Activated naive CD8-positive, alpha-beta T cell treated with anti-CD3 and anti-CD28 coated beads, Interleukin-2, amount 10 ng/mL, durations not matched to agents 7 days and 5 days (primary cell): ENCODE measurements at regions not wholly inside any gene's neighbourhood (a gene's known extent, or its start where the extent isn't known, plus 50 kb on each side); places are given as distances from the start of the nearest gene placed in this dataset.

Experiments used
- ATAC-seq: fragments of 150-1000 bp; cut with Tn5 transposase; one replicate; pipeline ENCODE4 v1.10.0; 2021; ENCODE audit warnings: low read depth, moderate library complexity
- POLR2A ChIA-PET: fragments of 350-600 bp; sonication (Branson Sonifier 250); formaldehyde crosslinking; loops from one replicate; lab custom pipeline; 2021; ENCODE audit warnings: antibody characterized with exemption; lab: Charles Lee
- DNase-seq: peaks from one replicate; pipeline ENCODE4 v3.0.0; 2021
- H3K27ac Mint-ChIP-seq: one replicate; pipeline ENCODE4 v1.8.0; 2022; ENCODE audit warnings: mild to moderate bottlenecking, mixed read lengths
- H3K27me3 Mint-ChIP-seq: one replicate; pipeline ENCODE4 v1.8.0; 2022; ENCODE audit warnings: mild to moderate bottlenecking, moderate library complexity, mixed read lengths
- H3K36me3 Mint-ChIP-seq: one replicate; pipeline ENCODE4 v1.8.0; 2021; ENCODE audit warnings: mild to moderate bottlenecking, mixed read lengths
- H3K4me1 Mint-ChIP-seq: one replicate; pipeline ENCODE4 v1.8.0; 2021; ENCODE audit warnings: mixed read lengths
- H3K4me3 Mint-ChIP-seq: one replicate; pipeline ENCODE4 v1.8.0; 2022; ENCODE audit warnings: mild to moderate bottlenecking, moderate library complexity, mixed read lengths
- H3K9me3 Mint-ChIP-seq: one replicate; pipeline ENCODE4 v1.8.0; 2021; ENCODE audit warnings: mixed read lengths

GRCh38 chr7:119102291-119102690 lies 877.8 kb downstream of the ANKRD7 start:
- Mint-ChIP-seq H3K36me3 (no peaks in the 10 kb centered on the region), H3K4me1 (no peaks in the 10 kb centered on the region), H3K27ac (no peak overlapping the region), H3K27me3 (no peaks in the 10 kb centered on the region), H3K4me3 (no peak overlapping the region), H3K9me3 (no peaks in the 10 kb centered on the region)
- ATAC-seq (no peak), DNase-seq (no peak)
- POLR2A ChIA-PET: no interaction called here

GRCh38 chr7:119105381-119105780 lies 880.9 kb downstream of the ANKRD7 start:
- Mint-ChIP-seq H3K27ac (no peak overlapping the region), H3K4me1 (no peaks in the 10 kb centered on the region), H3K4me3 (no peak overlapping the region), H3K9me3 (peaks cover 3% of the 10 kb centered on the region), H3K27me3 (no peaks in the 10 kb centered on the region), H3K36me3 (no peaks in the 10 kb centered on the region)
- ATAC-seq: no peak
- POLR2A ChIA-PET: no interaction called here
- DNase-seq: no peak

- Mint-ChIP-seq H3K4me3 (no peak overlapping the region), H3K4me1 (no peaks in the 10 kb centered on the region), H3K36me3 (no peaks in the 10 kb centered on the region), H3K27ac (no peak overlapping the region), H3K27me3 (no peaks in the 10 kb centered on the region), H3K9me3 (no peaks in the 10 kb centered on the region)
- POLR2A ChIA-PET: no interaction called here
- ATAC-seq (no peak), DNase-seq (no peak)
These were observed 898.8 kb downstream of the ANKRD7 start for GRCh38 chr7:119123326-119123725.

DNA sequence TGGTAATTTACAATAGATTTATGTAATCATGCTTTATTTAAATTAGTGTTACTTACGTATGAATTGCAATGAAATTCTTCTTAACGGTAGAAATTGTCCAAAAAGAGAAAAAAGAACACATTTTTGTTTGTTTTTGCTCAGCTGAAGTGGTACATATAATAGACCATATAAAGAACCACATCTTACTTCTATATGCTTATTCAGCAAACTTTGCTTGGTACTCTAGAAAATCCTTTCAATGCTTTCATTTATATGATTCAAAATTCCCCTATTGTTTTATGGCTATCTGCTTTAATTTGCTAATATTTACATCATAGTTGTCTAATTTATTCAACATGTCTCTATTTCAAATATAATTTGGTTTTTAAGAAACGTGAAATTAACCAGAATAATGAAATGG lies 903.2 kb downstream of the ANKRD7 start:
- ATAC-seq (no peak), DNase-seq (no peak)
- POLR2A ChIA-PET: no interaction called here
- no peaks in the 10 kb centered on the region for H3K36me3 Mint-ChIP-seq
- no peaks in the 10 kb centered on the region for H3K4me1 Mint-ChIP-seq
- H3K4me3 Mint-ChIP-seq: no peak overlapping the region
- H3K9me3 Mint-ChIP-seq: no peaks in the 10 kb centered on the region
- H3K27me3 Mint-ChIP-seq: no peaks in the 10 kb centered on the region
- no peak overlapping the region for H3K27ac Mint-ChIP-seq

DNA sequence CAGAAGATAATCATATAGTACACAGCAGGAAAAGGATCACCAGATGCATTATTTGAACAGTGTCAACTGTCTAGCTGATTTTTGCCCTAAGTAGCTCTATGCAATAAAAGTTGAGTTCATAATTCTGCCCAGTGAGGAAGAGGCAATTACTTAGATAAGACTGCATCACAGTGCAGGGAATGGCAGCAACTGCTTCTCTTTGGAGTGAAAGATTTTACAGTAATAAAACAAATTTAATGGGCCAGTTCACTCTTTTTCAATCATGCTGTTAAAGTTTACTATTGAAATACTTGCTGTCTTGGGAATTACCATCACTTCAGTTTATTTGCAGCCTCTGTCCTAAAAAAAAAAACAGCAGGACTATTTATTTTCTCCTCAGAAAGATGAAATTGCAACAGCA lies 907.9 kb downstream of the ANKRD7 start:
- H3K36me3 Mint-ChIP-seq: no peaks in the 10 kb centered on the region
- POLR2A ChIA-PET: no interaction called here
- no peaks in the 10 kb centered on the region for H3K9me3 Mint-ChIP-seq
- DNase-seq (no peak), ATAC-seq (no peak)
- no peak overlapping the region for H3K27ac Mint-ChIP-seq
- no peaks in the 10 kb centered on the region for H3K4me1 Mint-ChIP-seq
- no peaks in the 10 kb centered on the region for H3K27me3 Mint-ChIP-seq
- H3K4me3 Mint-ChIP-seq: no peak overlapping the region

DNA sequence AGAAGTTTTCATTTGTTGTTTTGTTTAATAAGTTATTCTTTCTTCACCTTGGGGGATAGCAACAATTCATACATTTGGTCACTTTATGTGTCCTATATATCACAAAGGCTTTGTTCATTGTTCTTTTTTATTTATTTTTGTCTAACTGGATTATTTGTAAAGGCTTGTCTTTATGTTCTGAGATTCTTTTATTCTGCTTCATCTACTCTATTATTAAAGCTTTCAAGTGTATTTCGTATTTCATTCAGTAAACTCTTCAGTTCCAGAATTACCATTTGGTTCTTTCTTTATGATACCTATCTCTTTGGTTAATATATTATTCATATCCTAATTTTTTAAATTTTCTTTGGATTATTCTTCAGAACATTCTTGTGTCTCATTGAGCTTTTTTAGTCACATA lies 942.9 kb downstream of the ANKRD7 start:
- no peaks in the 10 kb centered on the region for H3K4me1 Mint-ChIP-seq
- no peak for DNase-seq
- H3K27ac Mint-ChIP-seq: no peak overlapping the region
- peaks cover 11% of the 10 kb centered on the region for H3K9me3 Mint-ChIP-seq
- H3K4me3 Mint-ChIP-seq: no peak overlapping the region
- no peaks in the 10 kb centered on the region for H3K36me3 Mint-ChIP-seq
- H3K27me3 Mint-ChIP-seq: no peaks in the 10 kb centered on the region
- POLR2A ChIA-PET: no interaction called here
- no peak for ATAC-seq

GRCh38 chr7:119172043-119172442 lies 947.5 kb downstream of the ANKRD7 start:
- Mint-ChIP-seq H3K27me3 (no peaks in the 10 kb centered on the region), H3K4me1 (no peaks in the 10 kb centered on the region), H3K36me3 (no peaks in the 10 kb centered on the region), H3K9me3 (peaks cover 7% of the 10 kb centered on the region), H3K27ac (no peak overlapping the region), H3K4me3 (no peak overlapping the region)
- DNase-seq (no peak), ATAC-seq (no peak)
- POLR2A ChIA-PET: no interaction called here

- Mint-ChIP-seq H3K27me3 (no peaks in the 10 kb centered on the region), H3K9me3 (no peaks in the 10 kb centered on the region), H3K4me1 (no peaks in the 10 kb centered on the region), H3K36me3 (no peaks in the 10 kb centered on the region), H3K4me3 (no peak overlapping the region), H3K27ac (no peak overlapping the region)
- POLR2A ChIA-PET: no interaction called here
- DNase-seq (no peak), ATAC-seq (no peak)
These were observed 951.6 kb downstream of the ANKRD7 start for GRCh38 chr7:119175911-119176627.

DNA sequence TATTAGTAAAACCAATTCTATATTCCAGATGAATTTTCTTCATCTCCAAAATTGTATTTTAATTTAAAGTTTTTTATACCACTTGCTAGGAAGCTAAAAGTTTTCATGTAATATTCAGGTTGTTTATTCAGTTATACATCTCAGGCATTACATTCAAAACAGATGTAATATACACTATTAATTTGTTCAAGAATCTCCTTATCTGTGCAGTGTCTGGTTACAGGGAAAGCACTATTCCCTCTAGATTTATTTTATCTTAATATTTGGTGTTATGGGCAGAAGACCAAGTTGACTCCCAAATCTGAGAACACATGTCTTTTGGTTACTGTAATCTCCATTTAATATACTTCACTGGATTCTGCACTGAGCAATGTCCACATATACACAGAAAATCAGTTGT lies 953.4 kb downstream of the ANKRD7 start:
- DNase-seq: no peak
- Mint-ChIP-seq H3K27me3 (no peaks in the 10 kb centered on the region), H3K36me3 (no peaks in the 10 kb centered on the region), H3K9me3 (no peaks in the 10 kb centered on the region), H3K4me1 (no peaks in the 10 kb centered on the region), H3K27ac (no peak overlapping the region), H3K4me3 (no peak overlapping the region)
- no peak for ATAC-seq
- POLR2A ChIA-PET: no interaction called here

DNA sequence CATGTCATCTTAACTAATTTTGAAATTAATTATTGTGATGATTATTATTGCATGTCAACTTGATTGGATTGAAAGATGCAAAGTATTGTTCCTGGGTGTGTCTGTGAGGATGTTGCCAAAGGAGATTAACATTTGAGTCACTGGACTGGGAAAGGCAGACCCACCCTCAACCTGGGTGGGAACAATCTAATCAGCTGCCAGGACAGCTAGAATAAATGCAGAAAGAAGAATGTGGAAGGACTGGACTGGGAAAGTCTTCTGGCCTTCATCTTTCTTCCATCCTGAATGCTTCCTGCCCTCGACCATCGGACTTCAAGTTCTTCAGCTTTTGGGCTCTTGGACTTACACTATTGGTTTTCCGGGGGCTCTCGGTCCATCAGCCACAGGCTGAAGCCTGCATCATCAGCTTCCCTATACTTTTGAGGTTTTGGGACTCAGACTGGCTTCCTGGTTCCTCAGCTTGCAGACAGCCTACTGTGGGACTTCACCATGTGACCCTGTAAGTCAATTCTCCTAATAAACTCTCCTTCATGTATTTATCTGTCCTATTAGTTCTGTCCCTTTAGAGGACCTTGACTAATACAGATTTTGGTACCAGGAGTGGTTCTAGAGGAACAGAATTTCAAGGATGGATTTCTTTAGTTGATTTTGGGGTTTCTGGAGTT lies 959.8 kb downstream of the ANKRD7 start:
- Mint-ChIP-seq H3K27ac (no peak overlapping the region), H3K9me3 (peaks cover 2% of the 10 kb centered on the region), H3K4me1 (no peaks in the 10 kb centered on the region), H3K27me3 (no peaks in the 10 kb centered on the region), H3K4me3 (no peak overlapping the region), H3K36me3 (no peaks in the 10 kb centered on the region)
- POLR2A ChIA-PET: no interaction called here
- ATAC-seq: no peak
- DNase-seq: no peak

GRCh38 chr7:119196183-119196582 lies 971.7 kb downstream of the ANKRD7 start:
- no peak overlapping the region for H3K4me3 Mint-ChIP-seq
- DNase-seq (no peak), ATAC-seq (no peak)
- H3K9me3 Mint-ChIP-seq: no peaks in the 10 kb centered on the region
- no peaks in the 10 kb centered on the region for H3K4me1 Mint-ChIP-seq
- POLR2A ChIA-PET: no interaction called here
- H3K27ac Mint-ChIP-seq: no peak overlapping the region
- H3K27me3 Mint-ChIP-seq: no peaks in the 10 kb centered on the region
- no peaks in the 10 kb centered on the region for H3K36me3 Mint-ChIP-seq

GRCh38 chr7:119197172-119197876 lies 972.8 kb downstream of the ANKRD7 start:
- DNase-seq: no peak
- Mint-ChIP-seq H3K36me3 (no peaks in the 10 kb centered on the region), H3K4me1 (no peaks in the 10 kb centered on the region), H3K27me3 (no peaks in the 10 kb centered on the region), H3K4me3 (no peak overlapping the region), H3K9me3 (no peaks in the 10 kb centered on the region), H3K27ac (no peak overlapping the region)
- no peak for ATAC-seq
- POLR2A ChIA-PET: no interaction called here

DNA sequence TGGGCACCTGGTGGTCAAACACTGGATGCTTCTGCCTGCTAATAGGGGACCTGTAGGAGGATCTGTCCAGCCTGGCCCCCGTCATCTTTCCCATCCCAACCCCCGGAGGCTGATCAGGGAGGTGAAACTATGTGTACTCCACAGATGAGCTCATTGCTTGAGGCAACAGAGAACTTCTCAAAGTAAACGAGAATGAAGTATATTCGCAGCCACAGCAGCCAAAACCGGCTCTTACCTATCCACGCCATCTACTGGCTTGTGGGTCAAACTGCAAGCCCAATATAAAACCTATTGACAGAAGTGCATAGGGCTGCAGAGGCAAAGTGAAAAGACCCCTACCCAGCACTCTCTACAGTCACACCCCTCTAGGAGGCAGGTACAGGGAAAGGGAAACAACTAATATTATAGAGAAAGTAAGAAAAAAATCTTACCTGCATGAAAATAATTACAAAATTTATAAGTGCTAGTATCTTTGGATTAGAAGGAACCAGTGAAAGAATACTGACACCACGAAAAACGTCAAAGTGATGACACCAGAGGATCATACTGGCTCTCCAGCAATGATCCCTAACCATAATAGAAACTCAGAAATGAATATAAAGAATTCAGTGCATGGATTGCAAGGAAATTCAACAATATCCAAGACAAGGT lies 973.5 kb downstream of the ANKRD7 start:
- DNase-seq: no peak
- Mint-ChIP-seq H3K9me3 (no peaks in the 10 kb centered on the region), H3K27ac (no peak overlapping the region), H3K4me3 (no peak overlapping the region), H3K4me1 (no peaks in the 10 kb centered on the region), H3K27me3 (no peaks in the 10 kb centered on the region), H3K36me3 (no peaks in the 10 kb centered on the region)
- POLR2A ChIA-PET: no interaction called here
- ATAC-seq: peak; percentile 26
